ENCODE measurements at regions not wholly inside any gene's neighbourhood (a gene's known extent, or its start where the extent isn't known, plus 50 kb on each side); places are given as distances from the start of the nearest gene placed in this dataset.

GRCh38 chr6:163745536-163746400 is 331.2 kb downstream of the QKI start:
- Histone ChIP-seq H3K27me3 (ENCODE audit: control insufficient read depth in 1 of 2, insufficient read depth in 2 of 2, low read length in 2 of 2) (no peaks in the 10 kb centered on the region), H3K36me3 (ENCODE audit: insufficient read depth, low read length) (no peaks in the 10 kb centered on the region), H3K4me3 (ENCODE audit: low read length) (no peak overlapping the region), H3K9me3 (ENCODE audit: control insufficient read depth in 1 of 2, insufficient read depth in 1 of 2, low read length in 2 of 2) (peaks cover 0 to 10% of the 10 kb centered on the region in 2 experiments), H3K4me1 (ENCODE audit: insufficient read depth, low read length) (peaks cover 5% of the 10 kb centered on the region), H3K27ac (ENCODE audit: low read depth in 1 of 2, low read length in 2 of 2) (no peak overlapping the region)
- no peaks in the 10 kb centered on the region for H3K36me3 Mint-ChIP-seq (ENCODE audit: low read depth)
- H3K27ac Mint-ChIP-seq = no peak overlapping the region
- H3K4me3 Mint-ChIP-seq = no peak overlapping the region
- TF ChIP-seq, protein P1, sequence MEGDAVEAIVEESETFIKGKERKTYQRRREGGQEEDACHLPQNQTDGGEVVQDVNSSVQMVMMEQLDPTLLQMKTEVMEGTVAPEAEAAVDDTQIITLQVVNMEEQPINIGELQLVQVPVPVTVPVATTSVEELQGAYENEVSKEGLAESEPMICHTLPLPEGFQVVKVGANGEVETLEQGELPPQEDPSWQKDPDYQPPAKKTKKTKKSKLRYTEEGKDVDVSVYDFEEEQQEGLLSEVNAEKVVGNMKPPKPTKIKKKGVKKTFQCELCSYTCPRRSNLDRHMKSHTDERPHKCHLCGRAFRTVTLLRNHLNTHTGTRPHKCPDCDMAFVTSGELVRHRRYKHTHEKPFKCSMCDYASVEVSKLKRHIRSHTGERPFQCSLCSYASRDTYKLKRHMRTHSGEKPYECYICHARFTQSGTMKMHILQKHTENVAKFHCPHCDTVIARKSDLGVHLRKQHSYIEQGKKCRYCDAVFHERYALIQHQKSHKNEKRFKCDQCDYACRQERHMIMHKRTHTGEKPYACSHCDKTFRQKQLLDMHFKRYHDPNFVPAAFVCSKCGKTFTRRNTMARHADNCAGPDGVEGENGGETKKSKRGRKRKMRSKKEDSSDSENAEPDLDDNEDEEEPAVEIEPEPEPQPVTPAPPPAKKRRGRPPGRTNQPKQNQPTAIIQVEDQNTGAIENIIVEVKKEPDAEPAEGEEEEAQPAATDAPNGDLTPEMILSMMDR (IDR thresholded peaks at IDR 0.05) = no peak
- ChIA-PET POLR2A (no interaction called here), CTCF (no interaction called here)
- intact Hi-C loops (cut with DNase I, micrococcal nuclease) = no loop called here
- DNase-seq (no peak), ATAC-seq (ENCODE audit: poor library complexity) (no peak)
- H3K9me3 Mint-ChIP-seq = no peaks in the 10 kb centered on the region
- H3K4me1 Mint-ChIP-seq (ENCODE audit: low read depth) = no peaks in the 10 kb centered on the region
- peaks cover 27% of the 10 kb centered on the region for H3K27me3 Mint-ChIP-seq

- intact Hi-C loops (cut with DNase I, micrococcal nuclease) = no loop called here
- H3K4me3 Mint-ChIP-seq = no peak overlapping the region
- Histone ChIP-seq H3K4me3 (ENCODE audit: low read length) (no peak overlapping the region), H3K27me3 (ENCODE audit: control insufficient read depth in 1 of 2, insufficient read depth in 2 of 2, low read length in 2 of 2) (no peaks in the 10 kb centered on the region), H3K4me1 (ENCODE audit: insufficient read depth, low read length) (no peaks in the 10 kb centered on the region), H3K27ac (ENCODE audit: low read depth in 1 of 2, low read length in 2 of 2) (no peak overlapping the region), H3K9me3 (ENCODE audit: control insufficient read depth in 1 of 2, insufficient read depth in 1 of 2, low read length in 2 of 2) (peaks cover 0 to 6% of the 10 kb centered on the region in 2 experiments), H3K36me3 (ENCODE audit: insufficient read depth, low read length) (no peaks in the 10 kb centered on the region)
- H3K27ac Mint-ChIP-seq = no peak overlapping the region
- DNase-seq = no peak
- H3K27me3 Mint-ChIP-seq = peaks cover 17% of the 10 kb centered on the region
- ATAC-seq (ENCODE audit: poor library complexity) = no peak
- POLR2A ChIA-PET = no interaction called here
- CTCF ChIA-PET = no interaction called here
- TF ChIP-seq, protein P1 (IDR thresholded peaks at IDR 0.05) = no peak
- no peaks in the 10 kb centered on the region for H3K4me1 Mint-ChIP-seq (ENCODE audit: low read depth)
- H3K9me3 Mint-ChIP-seq = no peaks in the 10 kb centered on the region
- no peaks in the 10 kb centered on the region for H3K36me3 Mint-ChIP-seq (ENCODE audit: low read depth)
Measured at GRCh38 chr6:163744256-163744925, 329.9 kb downstream of the QKI start.

DNA sequence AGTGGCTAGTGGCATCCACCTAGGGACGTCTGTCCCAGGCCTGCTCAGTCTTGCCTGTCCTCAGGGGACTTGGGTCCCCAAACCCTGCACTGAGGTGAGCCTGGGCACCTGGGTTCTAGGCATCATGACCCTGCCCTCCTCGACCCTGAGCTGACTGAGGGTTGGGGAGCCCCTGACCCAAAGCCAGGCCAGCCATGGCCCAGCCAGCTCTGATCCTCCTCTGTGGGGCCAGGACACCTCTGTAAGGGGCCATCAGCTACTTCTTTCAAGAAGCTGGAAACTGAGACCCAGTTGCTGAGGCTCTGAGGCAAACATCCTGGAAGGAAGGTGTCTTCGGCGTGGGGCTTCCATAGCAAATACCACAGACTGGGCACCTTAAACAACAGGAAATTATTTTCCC is 329.3 kb downstream of the QKI start:
- CTCF ChIA-PET = no interaction called here
- H3K27ac Mint-ChIP-seq = no peak overlapping the region
- intact Hi-C loops (cut with DNase I, micrococcal nuclease) = no loop called here

More for the DNA sequence above, 329.3 kb downstream of the QKI start:
- TF ChIP-seq, protein P1 (IDR thresholded peaks at IDR 0.05) = no peak
- Mint-ChIP-seq H3K36me3 (ENCODE audit: low read depth) (no peaks in the 10 kb centered on the region), H3K27me3 (peaks cover 15% of the 10 kb centered on the region), H3K4me3 (no peak overlapping the region), H3K4me1 (ENCODE audit: low read depth) (no peaks in the 10 kb centered on the region), H3K9me3 (no peaks in the 10 kb centered on the region)
- Histone ChIP-seq H3K36me3 (ENCODE audit: insufficient read depth, low read length) (no peaks in the 10 kb centered on the region), H3K9me3 (ENCODE audit: control insufficient read depth in 1 of 2, insufficient read depth in 1 of 2, low read length in 2 of 2) (peaks cover 0 to 1% of the 10 kb centered on the region in 2 experiments), H3K27me3 (ENCODE audit: control insufficient read depth in 1 of 2, insufficient read depth in 2 of 2, low read length in 2 of 2) (no peaks in the 10 kb centered on the region), H3K4me1 (ENCODE audit: insufficient read depth, low read length) (no peaks in the 10 kb centered on the region), H3K27ac (ENCODE audit: low read depth in 1 of 2, low read length in 2 of 2) (no peak overlapping the region), H3K4me3 (ENCODE audit: low read length) (no peak overlapping the region)
- POLR2A ChIA-PET = no interaction called here
- DNase-seq (no peak), ATAC-seq (ENCODE audit: poor library complexity) (no peak)

Measured in CD4-positive, alpha-beta T cell (primary cell).